ENCODE measurements at regions not wholly inside any gene's neighbourhood (a gene's known extent, or its start where the extent isn't known, plus 50 kb on each side); places are given as distances from the start of the nearest gene placed in this dataset.

- Histone ChIP-seq H3K27ac (no peak overlapping the region), H3K36me3 (no peaks in the 10 kb centered on the region), H3K4me1 (replicated peaks) (no peaks in the 10 kb centered on the region), H3K9me3 (no peaks in the 10 kb centered on the region), H3K27me3 (replicated peaks; ENCODE audit: insufficient read depth) (no peaks in the 10 kb centered on the region), H3K4me3 (no peak overlapping the region)
- TF ChIP-seq CTCF (IDR thresholded peaks at IDR 0.05) (no peak), POLR2AphosphoS5 (IDR thresholded peaks at IDR 0.05) (no peak), POLR2A (IDR thresholded peaks at IDR 0.05) (no peak)
- intact Hi-C loops (cut with DNase I): no loop called here
- WGBS: 77% methylated on average over 6 of the region's 6 CpGs
- no peak for DNase-seq (ENCODE audit: low spot score)
Observed at GRCh38 chr1:201630582-201630981, 91.7 kb downstream of the NAV1 start.

GRCh38 chr1:201631037-201631436 lies 92.1 kb downstream of the NAV1 start:
- DNase-seq (ENCODE audit: low spot score): no peak
- no peaks in the 10 kb centered on the region for H3K4me1 ChIP-seq (replicated peaks)
- no peaks in the 10 kb centered on the region for H3K36me3 ChIP-seq
- H3K4me3 ChIP-seq: no peak overlapping the region
- H3K27me3 ChIP-seq (replicated peaks; ENCODE audit: insufficient read depth): no peaks in the 10 kb centered on the region
- WGBS: 87% methylated on average over 7 of the region's 7 CpGs
- H3K27ac ChIP-seq: no peak overlapping the region
- no peaks in the 10 kb centered on the region for H3K9me3 ChIP-seq
- TF ChIP-seq POLR2A (IDR thresholded peaks at IDR 0.05) (no peak), POLR2AphosphoS5 (IDR thresholded peaks at IDR 0.05) (no peak), CTCF (IDR thresholded peaks at IDR 0.05) (no peak)
- intact Hi-C loops (cut with DNase I): no loop called here

GRCh38 chr1:201632364-201632952 lies 93.5 kb downstream of the NAV1 start:
- Histone ChIP-seq H3K27me3 (replicated peaks; ENCODE audit: insufficient read depth) (no peaks in the 10 kb centered on the region), H3K27ac (no peak overlapping the region), H3K36me3 (no peaks in the 10 kb centered on the region), H3K9me3 (no peaks in the 10 kb centered on the region), H3K4me3 (no peak overlapping the region), H3K4me1 (replicated peaks) (no peaks in the 10 kb centered on the region)
- TF ChIP-seq POLR2AphosphoS5 (IDR thresholded peaks at IDR 0.05) (no peak), CTCF (IDR thresholded peaks at IDR 0.05) (no peak), POLR2A (IDR thresholded peaks at IDR 0.05) (no peak)
- intact Hi-C loops (cut with DNase I): no loop called here
- DNase-seq (ENCODE audit: low spot score): no peak
- 79% methylated on average over 5 of the region's 5 CpGs for WGBS

- no peaks in the 10 kb centered on the region for H3K9me3 ChIP-seq
- 68% methylated on average over 2 of the region's 2 CpGs for WGBS
- H3K4me1 ChIP-seq (replicated peaks): no peaks in the 10 kb centered on the region
- H3K27ac ChIP-seq: no peak overlapping the region
- no peak overlapping the region for H3K4me3 ChIP-seq
- intact Hi-C loops (cut with DNase I): no loop called here
- TF ChIP-seq POLR2A (IDR thresholded peaks at IDR 0.05) (no peak), POLR2AphosphoS5 (IDR thresholded peaks at IDR 0.05) (no peak), CTCF (IDR thresholded peaks at IDR 0.05) (no peak)
- no peaks in the 10 kb centered on the region for H3K36me3 ChIP-seq
- no peaks in the 10 kb centered on the region for H3K27me3 ChIP-seq (replicated peaks; ENCODE audit: insufficient read depth)
- no peak for DNase-seq (ENCODE audit: low spot score)
Observed at GRCh38 chr1:201633297-201633696, 94.4 kb downstream of the NAV1 start.

- no peak overlapping the region for H3K4me3 ChIP-seq
- no peak for DNase-seq (ENCODE audit: low spot score)
- TF ChIP-seq CTCF (IDR thresholded peaks at IDR 0.05) (no peak), POLR2AphosphoS5 (IDR thresholded peaks at IDR 0.05) (no peak), POLR2A (IDR thresholded peaks at IDR 0.05) (no peak)
- no peak overlapping the region for H3K27ac ChIP-seq
- intact Hi-C loops (cut with DNase I): no loop called here
- no peaks in the 10 kb centered on the region for H3K27me3 ChIP-seq (replicated peaks; ENCODE audit: insufficient read depth)
- no peaks in the 10 kb centered on the region for H3K36me3 ChIP-seq
- H3K4me1 ChIP-seq (replicated peaks): no peaks in the 10 kb centered on the region
- WGBS: 59% methylated on average over 5 of the region's 5 CpGs
- H3K9me3 ChIP-seq: no peaks in the 10 kb centered on the region
Observed at GRCh38 chr1:201633811-201634210, 94.9 kb downstream of the NAV1 start.
